Brain microvascular endothelial cell (primary cell): ENCODE measurements at regions not wholly inside any gene's neighbourhood (a gene's known extent, or its start where the extent isn't known, plus 50 kb on each side); places are given as distances from the start of the nearest gene placed in this dataset.

Experiments used
- DNase-seq: peaks from one replicate; pipeline ENCODE4 v3.0.0-alpha.2; 2020
- H3K27ac ChIP-seq: fragments of 250-450 bp; sonication (Bioruptor Pico); 2 replicates; pipeline ENCODE4 v1.5.1; 2020; ENCODE audit warnings: mild to moderate bottlenecking, moderate library complexity
- H3K27me3 ChIP-seq: fragments of 250-450 bp; sonication (Bioruptor Pico); replicated peaks from 2 replicates; pipeline ENCODE4 v1.5.1; 2020; ENCODE audit warnings: mild to moderate bottlenecking
- H3K36me3 ChIP-seq: fragments of 250-450 bp; sonication (Bioruptor Pico); replicated peaks from 2 replicates; pipeline ENCODE4 v1.5.1; 2020; ENCODE audit warnings: mild to moderate bottlenecking
- H3K4me3 ChIP-seq: 2 replicates; pipeline ENCODE4 v1.5.1; 2011; ENCODE audit warnings: low read depth, mild to moderate bottlenecking, control low read depth, low read length, moderate library complexity
- CTCF ChIP-seq: IDR thresholded peaks from 2 replicates; pipeline ENCODE4 v1.5.1; 2011; ENCODE audit warnings: low read depth, mild to moderate bottlenecking, moderate library complexity, low read length, control low read depth, inconsistent platforms; ENCODE audit errors: missing control alignments
- in situ Hi-C: cut with HindIII; loops from 2 replicates; pipeline ENCODE4 v1.10.0; 2017; ENCODE audit warnings: low sequenced_read_pairs, low pct_ligation_motif_present

GRCh38 chr18:40274618-40275196 lies 1680.3 kb upstream of the PIK3C3 start:
- TF ChIP-seq CTCF: no peak
- no peaks in the 10 kb centered on the region for H3K27me3 ChIP-seq
- in situ Hi-C loops: no loop called here
- H3K36me3 ChIP-seq: no peaks in the 10 kb centered on the region
- H3K27ac ChIP-seq: no peak overlapping the region
- DNase-seq: no peak
- H3K4me3 ChIP-seq: no peak overlapping the region

- no peaks in the 10 kb centered on the region for H3K27me3 ChIP-seq
- in situ Hi-C loops: no loop called here
- no peak overlapping the region for H3K4me3 ChIP-seq
- no peak for TF ChIP-seq CTCF
- no peaks in the 10 kb centered on the region for H3K36me3 ChIP-seq
- no peak for DNase-seq
- H3K27ac ChIP-seq: no peak overlapping the region
These were observed 1682.3 kb upstream of the PIK3C3 start for GRCh38 chr18:40272630-40273231.

GRCh38 chr18:40259115-40259835 lies 1695.8 kb upstream of the PIK3C3 start:
- Histone ChIP-seq H3K4me3 (no peak overlapping the region), H3K27ac (no peak overlapping the region), H3K36me3 (no peaks in the 10 kb centered on the region), H3K27me3 (no peaks in the 10 kb centered on the region)
- no peak for TF ChIP-seq CTCF
- DNase-seq: no peak
- in situ Hi-C loops: no loop called here

- no peaks in the 10 kb centered on the region for H3K27me3 ChIP-seq
- no peak overlapping the region for H3K27ac ChIP-seq
- in situ Hi-C loops: no loop called here
- H3K36me3 ChIP-seq: no peaks in the 10 kb centered on the region
- H3K4me3 ChIP-seq: no peak overlapping the region
- DNase-seq: no peak
- TF ChIP-seq CTCF: no peak
These were observed 1696.7 kb upstream of the PIK3C3 start for GRCh38 chr18:40258311-40258710.

- H3K36me3 ChIP-seq: no peaks in the 10 kb centered on the region
- H3K27me3 ChIP-seq: no peaks in the 10 kb centered on the region
- H3K4me3 ChIP-seq: no peak overlapping the region
- no peak for TF ChIP-seq CTCF
- H3K27ac ChIP-seq: no peak overlapping the region
- no peak for DNase-seq
- in situ Hi-C loops: no loop called here
These were observed 1704.8 kb upstream of the PIK3C3 start for GRCh38 chr18:40250236-40250635.
